Mesothelial cell of epicardium (in vitro differentiated cells): ENCODE measurements at regions not wholly inside any gene's neighbourhood (a gene's known extent, or its start where the extent isn't known, plus 50 kb on each side); places are given as distances from the start of the nearest gene placed in this dataset.

Source experiments
- DNase-seq, 2 experiments: peaks; one replicate each; pipeline ENCODE4 v3.0.0; 2021; ENCODE audit warnings: low spot score in 2 of 2; ENCODE audit not compliant: unreplicated experiment in 2 of 2
- H3K27ac Mint-ChIP-seq: 2 replicates; pipeline ENCODE4 v1.8.0; 2021; ENCODE audit warnings: mixed read lengths
- H3K27me3 Mint-ChIP-seq: 2 replicates; pipeline ENCODE4 v1.8.0; 2021; ENCODE audit warnings: low read depth, mixed read lengths
- H3K36me3 Mint-ChIP-seq: 2 replicates; pipeline ENCODE4 v1.8.0; 2021; ENCODE audit warnings: mixed read lengths
- H3K4me1 Mint-ChIP-seq: 2 replicates; pipeline ENCODE4 v1.8.0; 2021; ENCODE audit warnings: mixed read lengths
- H3K4me3 Mint-ChIP-seq: 2 replicates; pipeline ENCODE4 v1.8.0; 2021; ENCODE audit warnings: mild to moderate bottlenecking, moderate library complexity, mixed read lengths
- H3K9me3 Mint-ChIP-seq: 2 replicates; pipeline ENCODE4 v1.8.0; 2021; ENCODE audit warnings: mixed read lengths
- TF ChIP-seq, protein P1 (sequence below): fragments of 200-600 bp; sonication (generic); IDR thresholded peaks from one replicate; pipeline ENCODE4 v1.5.0; 2021; ENCODE audit warnings: antibody characterized with exemption; ENCODE audit not compliant: unreplicated experiment

DNA sequence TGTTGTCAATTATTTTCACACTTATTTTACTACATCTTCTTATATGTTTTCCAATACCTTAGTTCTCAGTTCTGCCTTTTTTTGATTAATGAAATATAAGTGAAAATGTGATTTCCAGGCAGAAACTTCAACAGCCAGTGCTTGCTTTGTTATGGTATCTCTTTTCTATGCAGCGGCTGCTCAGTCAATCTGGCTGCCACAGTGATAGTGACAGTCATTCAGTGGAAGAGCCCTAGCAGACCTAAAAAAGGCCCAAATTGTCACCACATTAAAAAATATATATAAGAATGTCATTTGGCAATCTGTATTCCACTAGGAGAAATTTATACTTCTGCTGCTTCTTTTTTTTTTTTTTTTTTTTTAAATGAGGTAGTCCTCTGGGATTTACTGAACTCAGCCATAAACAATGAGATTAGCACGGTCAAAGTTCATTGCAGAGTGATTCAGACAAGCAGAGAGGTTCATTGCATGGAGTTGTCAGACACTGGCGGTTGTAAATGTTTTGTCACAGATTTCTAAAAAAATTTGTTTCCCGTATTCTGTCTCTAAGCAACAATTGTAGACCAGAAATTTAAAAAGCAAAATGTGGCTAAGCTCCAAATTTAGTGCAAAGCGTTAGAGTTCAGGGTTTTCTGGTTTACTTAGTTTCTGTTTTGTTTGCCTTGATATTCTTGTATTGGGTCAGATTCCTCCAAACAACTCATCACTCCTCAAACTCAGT, 94.7 kb upstream of the PRR20A start:
- H3K36me3 Mint-ChIP-seq, result peaks cover 4% of the 10 kb centered on the region
- no peak overlapping the region for H3K4me3 Mint-ChIP-seq

DNA sequence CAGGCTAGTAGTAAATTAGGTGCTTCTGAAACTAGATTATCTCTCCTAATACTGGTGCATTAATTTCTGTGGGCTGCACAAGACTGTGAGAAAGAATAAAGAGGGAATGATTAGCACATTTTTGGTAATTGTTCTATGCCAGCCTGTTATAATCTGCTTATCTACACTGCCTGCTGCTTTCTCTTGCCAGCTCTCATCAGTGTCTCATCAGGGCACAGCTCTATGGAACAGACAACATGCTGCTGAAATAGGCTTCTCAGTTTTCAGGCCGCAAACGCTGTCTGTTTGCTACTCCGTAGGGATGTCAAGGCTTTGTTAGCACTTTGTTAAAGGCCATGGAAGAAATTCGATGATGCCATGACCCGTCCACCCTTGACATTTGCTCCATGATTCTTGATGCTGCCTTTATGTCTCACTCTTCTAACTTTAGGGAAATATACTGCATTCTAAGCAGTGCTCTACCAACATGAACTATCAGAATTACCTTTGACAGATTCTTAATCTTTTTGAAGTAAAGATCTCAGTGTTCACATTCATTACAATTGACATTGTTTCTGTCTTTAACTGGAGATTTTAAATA, 84.0 kb upstream of the PRR20A start:
- Mint-ChIP-seq H3K36me3 (no peaks in the 10 kb centered on the region), H3K4me3 (no peak overlapping the region), H3K4me1 (no peaks in the 10 kb centered on the region), H3K27me3 (no peaks in the 10 kb centered on the region), H3K27ac (no peak overlapping the region), H3K9me3 (peaks cover 9% of the 10 kb centered on the region)
- TF ChIP-seq, protein P1, sequence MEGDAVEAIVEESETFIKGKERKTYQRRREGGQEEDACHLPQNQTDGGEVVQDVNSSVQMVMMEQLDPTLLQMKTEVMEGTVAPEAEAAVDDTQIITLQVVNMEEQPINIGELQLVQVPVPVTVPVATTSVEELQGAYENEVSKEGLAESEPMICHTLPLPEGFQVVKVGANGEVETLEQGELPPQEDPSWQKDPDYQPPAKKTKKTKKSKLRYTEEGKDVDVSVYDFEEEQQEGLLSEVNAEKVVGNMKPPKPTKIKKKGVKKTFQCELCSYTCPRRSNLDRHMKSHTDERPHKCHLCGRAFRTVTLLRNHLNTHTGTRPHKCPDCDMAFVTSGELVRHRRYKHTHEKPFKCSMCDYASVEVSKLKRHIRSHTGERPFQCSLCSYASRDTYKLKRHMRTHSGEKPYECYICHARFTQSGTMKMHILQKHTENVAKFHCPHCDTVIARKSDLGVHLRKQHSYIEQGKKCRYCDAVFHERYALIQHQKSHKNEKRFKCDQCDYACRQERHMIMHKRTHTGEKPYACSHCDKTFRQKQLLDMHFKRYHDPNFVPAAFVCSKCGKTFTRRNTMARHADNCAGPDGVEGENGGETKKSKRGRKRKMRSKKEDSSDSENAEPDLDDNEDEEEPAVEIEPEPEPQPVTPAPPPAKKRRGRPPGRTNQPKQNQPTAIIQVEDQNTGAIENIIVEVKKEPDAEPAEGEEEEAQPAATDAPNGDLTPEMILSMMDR, result no peak
- DNase-seq, result no peak

More for the DNA sequence above, 94.7 kb upstream of the PRR20A start:
- Mint-ChIP-seq H3K9me3 (peaks cover 33% of the 10 kb centered on the region), H3K4me1 (peaks cover 2% of the 10 kb centered on the region), H3K27me3 (no peaks in the 10 kb centered on the region), H3K27ac (no peak overlapping the region)
- TF ChIP-seq, protein P1, result no peak
- DNase-seq, result no peak

- TF ChIP-seq, protein P1, result no peak
- Mint-ChIP-seq H3K27ac (no peak overlapping the region), H3K27me3 (no peaks in the 10 kb centered on the region), H3K4me3 (no peak overlapping the region), H3K4me1 (peaks cover 3% of the 10 kb centered on the region), H3K9me3 (no peaks in the 10 kb centered on the region), H3K36me3 (no peaks in the 10 kb centered on the region)
- DNase-seq, result no peak
Measured at GRCh38 chr13:57063007-57063406, 77.7 kb upstream of the PRR20A start.

DNA sequence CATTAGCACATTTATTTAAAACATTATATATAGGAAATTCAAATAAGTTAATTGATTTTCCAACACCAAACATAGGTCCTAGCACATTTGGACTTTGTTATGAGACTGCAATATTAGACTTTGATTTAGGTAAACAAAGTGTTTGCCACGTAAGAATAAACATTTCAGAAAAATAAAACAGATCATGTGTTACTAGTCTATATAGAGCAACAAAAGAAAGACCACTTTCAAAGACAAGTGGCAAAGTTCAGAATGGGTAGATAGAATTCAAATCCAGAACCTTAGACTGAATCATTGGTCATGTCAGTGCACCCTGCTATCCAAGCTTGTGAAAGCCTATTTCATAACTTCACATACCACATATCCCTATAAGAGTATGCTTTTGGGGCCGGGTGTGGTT, 66.7 kb upstream of the PRR20A start:
- H3K9me3 Mint-ChIP-seq, result no peaks in the 10 kb centered on the region
- TF ChIP-seq, protein P1, result no peak
- no peaks in the 10 kb centered on the region for H3K4me1 Mint-ChIP-seq
- H3K36me3 Mint-ChIP-seq, result no peaks in the 10 kb centered on the region
- DNase-seq, result no peak
- H3K27ac Mint-ChIP-seq, result no peak overlapping the region
- no peaks in the 10 kb centered on the region for H3K27me3 Mint-ChIP-seq
- no peak overlapping the region for H3K4me3 Mint-ChIP-seq

DNA sequence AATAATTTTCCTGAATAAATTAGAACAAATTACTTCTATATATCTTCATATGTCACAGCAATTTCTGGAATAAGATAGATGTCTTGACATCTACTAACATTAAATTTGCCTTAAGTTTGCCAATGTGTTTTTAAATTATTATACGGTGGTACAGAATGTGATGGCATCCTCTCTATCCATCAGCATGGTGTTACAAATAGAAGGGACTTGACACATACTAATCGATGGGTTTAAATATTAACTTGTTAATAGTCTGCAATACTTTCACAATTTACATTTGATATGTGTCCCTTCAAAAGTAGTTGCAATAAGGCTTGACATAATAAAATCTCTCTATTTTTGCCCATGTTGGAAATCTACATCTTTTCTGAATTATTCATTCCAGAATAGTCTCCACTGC, 65.1 kb upstream of the PRR20A start:
- TF ChIP-seq, protein P1, result no peak
- no peak for DNase-seq
- Mint-ChIP-seq H3K27me3 (no peaks in the 10 kb centered on the region), H3K36me3 (no peaks in the 10 kb centered on the region), H3K27ac (no peak overlapping the region), H3K4me1 (no peaks in the 10 kb centered on the region), H3K4me3 (no peak overlapping the region), H3K9me3 (no peaks in the 10 kb centered on the region)
